Mucosa of descending colon (tissue), 3 donors: ENCODE measurements at regions not wholly inside any gene's neighbourhood (a gene's known extent, or its start where the extent isn't known, plus 50 kb on each side); places are given as distances from the start of the nearest gene placed in this dataset.
"Not testable (repeated sequence)": the region's sequence is repeated elsewhere in the genome, so short reads cannot be mapped to it uniquely, and the experiment has no call there.

Experiments used
- ATAC-seq: fragments of 200-7000 bp; cut with Tn5 transposase; one replicate; pipeline ENCODE4 v1.9.1; 2020; ENCODE audit warnings: mild to moderate bottlenecking, moderate library complexity
- DNase-seq, 3 donors: peaks; one replicate each; pipeline ENCODE4 v3.0.0-alpha.2; 2020
- H3K36me3 ChIP-seq: fragments of 200-600 bp; one replicate; pipeline ENCODE4 v1.8.0; 2021; ENCODE audit warnings: low read depth, mild to moderate bottlenecking
- H3K4me1 ChIP-seq: fragments of 200-600 bp; one replicate; pipeline ENCODE4 v1.8.0; 2021; ENCODE audit warnings: low read depth, mild to moderate bottlenecking
- H3K4me3 ChIP-seq: fragments of 200-600 bp; one replicate; pipeline ENCODE4 v1.8.0; 2021; ENCODE audit warnings: mild to moderate bottlenecking
- H3K9me3 ChIP-seq: fragments of 200-600 bp; one replicate; pipeline ENCODE4 v1.8.0; 2021; ENCODE audit warnings: mild to moderate bottlenecking
- CTCF ChIP-seq: fragments of 200-600 bp; IDR thresholded peaks from one replicate; pipeline ENCODE4 v1.8.0; 2022; ENCODE audit warnings: antibody characterized with exemption, mild to moderate bottlenecking
- intact Hi-C, 2 donors: fragments of 100-400 bp; cut with DNase I in 1 of 2; cut with micrococcal nuclease in 1 of 2; formaldehyde crosslinking; loops; one replicate each; pipeline versions ENCODE4 v1.11.0 to v1.11.1; 2022; cut with DNase I, micrococcal nuclease
- donor health status: DM: no; HTN: no; CAD: no; lungs with moderate emphysema.
- donor health status: DM: no; HTN: no; CAD: no.
- donor health status: DM: no; HTN: yes; CAD: no.

- H3K36me3 ChIP-seq = no peaks in the 10 kb centered on the region
- H3K9me3 ChIP-seq = no peaks in the 10 kb centered on the region
- intact Hi-C loops = no loop called here
- H3K4me3 ChIP-seq = no peak overlapping the region
- no peak for DNase-seq
- H3K4me1 ChIP-seq = no peaks in the 10 kb centered on the region
- TF ChIP-seq CTCF = no peak
- no peak for ATAC-seq
These were observed 750.5 kb upstream of the POU3F4 start for GRCh38 chrX:82757614-82758013.

- H3K4me3 ChIP-seq = no peak overlapping the region
- no peak for TF ChIP-seq CTCF
- no peak for DNase-seq
- ATAC-seq = no peak
- intact Hi-C loops = no loop called here
- H3K9me3 ChIP-seq = peaks cover 5% of the 10 kb centered on the region
- H3K4me1 ChIP-seq = no peaks in the 10 kb centered on the region
- H3K36me3 ChIP-seq = no peaks in the 10 kb centered on the region
These were observed 743.6 kb upstream of the POU3F4 start for GRCh38 chrX:82764521-82764920.

- DNase-seq (no peak), ATAC-seq (no peak)
- Histone ChIP-seq H3K9me3 (peaks cover 5% of the 10 kb centered on the region), H3K4me1 (no peaks in the 10 kb centered on the region), H3K4me3 (no peak overlapping the region), H3K36me3 (no peaks in the 10 kb centered on the region)
- intact Hi-C loops = no loop called here
- no peak for TF ChIP-seq CTCF
These were observed 742.3 kb upstream of the POU3F4 start for GRCh38 chrX:82765811-82766210.

- TF ChIP-seq CTCF = no peak
- Histone ChIP-seq H3K4me3 (no peak overlapping the region), H3K36me3 (no peaks in the 10 kb centered on the region), H3K4me1 (no peaks in the 10 kb centered on the region), H3K9me3 (no peaks in the 10 kb centered on the region)
- DNase-seq (no peak), ATAC-seq (no peak)
- intact Hi-C loops = no loop called here
These were observed 732.7 kb upstream of the POU3F4 start for GRCh38 chrX:82775426-82775825.

GRCh38 chrX:82782014-82782413 is 726.1 kb upstream of the POU3F4 start:
- H3K4me1 ChIP-seq = no peaks in the 10 kb centered on the region
- TF ChIP-seq CTCF = no peak
- peaks cover 8% of the 10 kb centered on the region for H3K9me3 ChIP-seq
- no peaks in the 10 kb centered on the region for H3K36me3 ChIP-seq
- no peak for DNase-seq
- no peak overlapping the region for H3K4me3 ChIP-seq
- intact Hi-C loops = no loop called here
- ATAC-seq = no peak

- ATAC-seq, H3K36me3 ChIP-seq, intact Hi-C loops, H3K4me1 ChIP-seq, H3K4me3 ChIP-seq, DNase-seq, H3K9me3 ChIP-seq: not testable (repeated sequence)
These were observed 695.2 kb upstream of the POU3F4 start for GRCh38 chrX:82812902-82813301.
